ENCODE measurements at regions not wholly inside any gene's neighbourhood (a gene's known extent, or its start where the extent isn't known, plus 50 kb on each side); places are given as distances from the start of the nearest gene placed in this dataset.

DNA sequence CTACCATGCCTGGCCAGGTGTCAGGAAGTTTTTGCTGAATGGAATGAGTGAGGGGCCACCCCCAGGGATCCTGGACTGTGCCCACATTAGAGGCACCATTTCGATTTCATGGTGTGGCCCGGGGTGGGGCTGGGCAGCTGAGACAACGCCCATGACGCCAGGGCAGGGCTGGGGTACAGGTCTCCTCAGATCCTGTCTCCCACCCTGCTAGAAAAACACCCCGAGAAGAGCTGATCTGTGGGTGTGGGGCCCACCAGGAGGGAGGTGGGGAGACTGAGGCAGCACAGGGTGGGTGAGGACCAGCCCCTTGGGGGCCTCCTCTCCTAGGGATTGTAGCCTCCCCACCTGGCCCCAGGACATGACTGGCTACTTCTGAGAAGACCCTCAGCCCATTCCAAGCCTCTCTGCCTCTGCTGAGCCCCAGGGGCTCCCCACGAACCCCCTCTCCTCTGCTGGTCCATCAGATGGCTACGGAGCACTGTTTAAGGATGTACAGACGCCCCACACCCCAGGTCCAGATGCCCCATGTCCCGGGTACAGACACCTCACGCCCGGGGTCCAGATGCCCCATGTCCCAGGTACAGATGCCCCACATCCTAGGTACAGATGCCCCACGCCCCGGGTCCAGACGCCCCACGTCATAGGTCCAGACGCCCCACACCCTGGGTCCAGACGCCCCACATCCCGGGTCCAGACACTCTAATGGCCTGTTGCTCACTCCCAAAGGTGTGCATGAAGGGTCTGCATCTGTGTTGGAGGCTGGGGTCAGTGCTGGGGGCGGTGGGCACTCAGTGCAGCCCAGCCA is 99.4 kb downstream of the MICALL2 start:
- no peak for DNase-seq (ENCODE audit: low spot score)

- DNase-seq (ENCODE audit: low spot score), result no peak
Measured at GRCh38 chr7:1360521-1360971, 98.7 kb downstream of the MICALL2 start.

DNA sequence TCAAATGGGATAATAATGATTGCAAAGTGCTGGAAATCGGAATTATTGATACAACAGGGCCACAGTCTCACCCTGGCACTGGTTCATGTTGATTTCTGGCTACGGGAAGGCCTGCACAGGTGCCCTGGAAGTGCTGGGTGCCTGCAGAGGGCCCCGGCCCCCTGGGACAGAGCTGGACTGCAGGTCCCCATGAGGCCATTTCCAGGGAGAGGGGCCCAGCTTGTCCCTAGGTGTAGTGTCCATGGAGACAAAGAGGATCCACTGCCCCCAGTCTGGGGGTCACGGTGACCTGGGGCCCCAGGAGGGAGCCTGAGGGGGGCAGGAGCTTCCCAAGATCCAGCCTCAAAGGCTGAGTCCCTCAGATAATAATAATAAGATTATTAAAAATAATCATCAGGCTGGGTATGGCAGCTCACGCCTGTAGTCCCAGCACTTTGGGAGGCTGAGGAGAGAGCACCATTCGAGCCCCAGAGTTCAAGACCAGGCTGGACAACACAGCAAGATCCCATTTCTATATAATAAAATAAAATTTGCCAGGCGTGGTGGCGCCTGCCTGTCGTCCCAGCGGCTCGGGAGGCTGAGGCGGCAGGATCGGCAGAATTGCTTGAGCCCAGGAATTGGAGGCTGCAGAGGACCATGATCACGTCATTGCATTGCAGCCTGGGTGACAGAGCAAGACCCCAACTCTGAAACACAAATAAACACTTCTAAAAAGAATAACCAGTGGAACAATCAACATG is 98.1 kb downstream of the MICALL2 start:
- no peak for DNase-seq (ENCODE audit: low spot score)

- no peak for DNase-seq (ENCODE audit: low spot score)
Measured at GRCh38 chr7:1361756-1362125, 97.5 kb downstream of the MICALL2 start.

DNA sequence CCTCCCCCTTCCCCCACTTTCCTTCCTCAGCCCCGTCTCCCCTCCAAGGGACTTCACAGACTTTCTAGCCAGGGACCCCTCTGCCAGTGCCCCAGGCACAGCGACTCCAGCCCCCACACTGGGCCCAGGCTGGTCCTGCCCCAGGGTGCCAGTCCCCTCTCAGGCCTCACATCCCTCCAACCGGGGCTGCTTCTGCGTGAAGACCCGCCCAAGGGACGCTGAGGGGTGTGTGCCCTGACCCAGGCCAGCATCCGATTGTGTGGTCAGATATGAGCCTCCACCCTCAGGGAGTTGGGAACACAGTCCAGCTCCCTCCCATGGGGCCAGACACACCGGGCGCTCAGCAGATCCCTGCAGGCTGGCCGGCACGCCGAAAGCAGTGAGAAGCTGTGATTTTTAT is 97.0 kb downstream of the MICALL2 start:
- DNase-seq (ENCODE audit: low spot score), result no peak

DNA sequence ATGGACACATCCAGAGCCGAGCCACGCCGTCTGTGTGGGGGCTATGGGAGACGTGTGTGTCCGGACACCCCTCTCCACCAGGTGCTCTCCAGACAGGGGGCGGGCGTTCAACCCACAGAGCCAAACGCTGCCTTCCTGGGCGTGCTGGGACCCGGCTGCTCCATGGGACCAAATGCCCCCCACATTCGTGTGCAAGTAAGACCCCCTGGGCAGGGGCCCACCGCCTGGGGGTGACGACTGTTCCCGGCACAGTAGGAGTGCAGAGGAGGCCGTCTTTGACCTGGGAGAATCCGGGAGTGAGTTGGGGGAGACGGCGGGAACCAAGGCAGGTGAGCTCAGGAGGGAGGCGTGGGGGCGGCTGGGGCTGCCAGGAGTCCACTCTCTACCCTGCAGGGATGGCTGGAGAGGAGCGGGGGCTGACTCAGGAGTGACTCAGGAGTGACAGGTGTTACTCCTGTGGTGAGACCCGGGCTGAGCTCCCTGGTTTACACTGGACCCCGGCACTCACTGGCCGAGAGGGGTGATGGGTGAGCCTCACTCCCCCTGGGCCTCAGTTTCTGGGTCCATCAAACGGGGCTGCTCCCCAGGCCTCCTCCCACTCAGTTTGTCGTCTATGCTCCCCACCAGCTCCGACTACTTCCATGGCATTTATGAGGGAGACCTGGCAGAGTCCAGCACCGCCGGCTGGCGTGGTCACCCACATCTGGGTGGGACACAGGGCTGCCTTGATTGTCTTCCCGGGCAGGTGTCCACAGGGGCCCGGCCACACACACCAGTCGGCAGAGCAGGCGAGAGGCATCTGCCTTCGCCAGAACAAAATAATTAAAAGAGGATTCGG is 95.0 kb downstream of the MICALL2 start:
- no peak for DNase-seq (ENCODE audit: low spot score)

DNA sequence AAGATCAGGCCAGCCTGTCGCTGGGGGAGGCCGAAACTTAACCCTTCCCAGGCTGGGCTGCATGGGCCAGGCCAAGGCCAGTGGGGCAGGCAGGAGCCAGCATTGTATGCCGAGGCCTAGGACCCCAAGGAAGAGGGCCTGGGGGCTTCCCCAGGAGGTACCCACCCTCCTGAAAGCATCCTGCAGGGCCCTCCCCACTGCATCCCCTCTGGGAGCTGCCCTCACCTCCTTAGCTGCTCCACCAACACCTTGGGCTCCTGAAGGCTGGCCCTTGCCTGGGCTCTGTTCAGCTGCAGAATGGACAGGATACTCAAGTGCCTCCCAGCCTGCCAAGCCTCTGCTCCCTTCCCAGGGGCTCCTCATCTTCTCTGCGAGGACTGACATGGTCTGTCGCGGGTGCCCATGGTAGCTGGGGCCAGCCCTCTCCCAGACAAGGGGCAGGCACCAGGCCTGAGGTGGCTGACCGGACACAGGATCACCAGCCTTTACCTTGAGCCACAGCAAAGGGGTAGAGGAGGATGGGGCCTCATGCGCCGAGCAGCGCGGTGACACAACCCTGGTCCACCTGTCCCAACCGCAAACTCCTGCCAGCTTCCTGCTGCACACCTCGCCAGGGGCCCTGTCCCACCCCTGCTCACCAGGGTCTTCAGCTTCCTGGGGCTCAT is 94.2 kb downstream of the MICALL2 start:
- DNase-seq (ENCODE audit: low spot score), result no peak

DNA sequence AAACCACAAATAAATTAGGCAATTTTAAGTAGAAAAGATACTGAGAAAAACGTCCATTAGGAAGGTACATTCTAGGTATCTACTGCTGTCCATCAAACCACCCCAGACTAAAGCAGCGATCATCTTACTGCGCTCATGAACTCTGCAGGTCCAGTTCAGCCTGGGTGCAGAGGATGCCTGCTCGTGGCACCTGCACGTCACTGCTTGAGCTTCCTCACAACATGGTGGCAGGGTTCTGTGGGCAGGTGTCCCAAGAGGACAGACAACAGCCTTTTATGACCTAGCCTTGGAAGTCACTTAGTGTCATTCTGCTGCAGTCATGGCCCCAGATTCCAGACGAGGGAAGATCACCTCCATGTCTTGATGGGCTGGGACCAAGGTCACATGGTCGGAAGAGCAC is 93.4 kb downstream of the MICALL2 start:
- no peak for DNase-seq (ENCODE audit: low spot score)

- DNase-seq (ENCODE audit: low spot score), result no peak
Measured at GRCh38 chr7:1366801-1367405, 92.4 kb downstream of the MICALL2 start.

- no peak for DNase-seq (ENCODE audit: low spot score)
Measured at GRCh38 chr7:1367501-1368183, 91.6 kb downstream of the MICALL2 start.

- no peak for DNase-seq (ENCODE audit: low spot score)
Measured at GRCh38 chr7:1368184-1368681, 91.0 kb downstream of the MICALL2 start.

DNA sequence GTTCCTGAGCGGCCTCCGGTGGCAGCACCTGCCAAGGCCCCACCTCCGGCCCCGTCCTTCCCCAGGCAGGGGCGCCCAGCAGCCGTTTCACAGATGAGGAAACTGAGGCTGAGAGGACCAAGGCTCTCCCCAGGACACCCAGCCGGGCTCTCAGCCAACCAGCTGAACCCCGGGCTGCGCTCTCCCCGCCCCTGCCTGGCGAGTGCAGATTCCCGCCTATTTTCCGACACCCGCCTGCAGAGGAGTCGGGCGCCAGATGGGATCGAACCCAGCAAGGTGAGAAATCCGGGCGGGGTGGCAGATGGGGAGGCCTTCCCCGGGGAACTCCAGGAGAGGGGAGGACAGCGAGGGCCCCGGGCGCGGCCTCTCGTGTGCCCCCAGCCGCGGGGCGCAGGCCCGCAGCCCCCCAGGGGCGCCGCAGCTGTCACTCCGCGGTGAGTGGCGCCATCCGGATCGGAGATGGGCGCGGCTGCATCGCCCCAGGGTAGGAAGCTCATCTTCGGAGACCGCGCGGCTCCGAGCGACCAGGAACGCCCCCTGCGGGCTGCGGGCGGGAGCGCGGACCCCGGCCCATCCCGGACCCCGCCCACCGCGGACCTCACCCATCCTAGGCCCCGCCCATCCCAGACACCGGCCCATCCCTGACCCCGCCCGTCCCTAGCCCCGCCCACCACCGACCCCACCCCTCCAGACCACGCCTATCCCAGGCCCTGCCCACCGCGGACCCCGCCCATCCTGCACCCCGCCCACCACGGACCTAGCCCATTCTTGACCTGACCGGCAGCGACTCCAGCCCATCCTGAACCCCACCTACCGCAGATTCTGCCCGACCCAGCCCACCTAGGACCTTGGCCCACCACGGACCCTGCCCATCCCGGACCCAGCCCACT is 90.3 kb downstream of the MICALL2 start:
- DNase-seq (ENCODE audit: low spot score), result no peak

GRCh38 chr7:1369916-1370657 is 89.2 kb downstream of the MICALL2 start:
- no peak for DNase-seq (ENCODE audit: low spot score)

- no peak for DNase-seq (ENCODE audit: low spot score)
Measured at GRCh38 chr7:1370738-1371137, 88.5 kb downstream of the MICALL2 start.

DNA sequence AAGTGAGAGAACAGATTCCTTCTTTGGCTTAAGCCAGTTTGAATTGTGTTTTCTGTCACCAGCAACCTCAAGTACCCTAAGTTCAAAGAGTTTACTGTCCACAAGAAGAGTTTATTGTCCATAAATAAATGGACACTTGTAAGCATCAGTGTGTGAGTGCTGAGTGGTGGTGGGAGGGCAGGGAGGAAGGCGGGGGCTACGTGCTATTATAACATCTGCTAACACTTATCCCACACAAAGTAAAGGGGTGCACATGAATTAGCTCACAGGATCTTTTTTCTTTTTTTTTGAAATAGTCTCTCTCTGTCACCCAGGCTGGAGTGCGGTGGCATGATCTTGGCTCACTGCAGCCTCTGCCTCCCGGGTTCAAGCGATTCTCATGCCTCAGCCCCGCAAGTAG is 87.2 kb downstream of the MICALL2 start:
- DNase-seq (ENCODE audit: low spot score), result peak; percentile 9

GRCh38 chr7:1372671-1373379 is 86.4 kb downstream of the MICALL2 start:
- DNase-seq (ENCODE audit: low spot score), result no peak

DNA sequence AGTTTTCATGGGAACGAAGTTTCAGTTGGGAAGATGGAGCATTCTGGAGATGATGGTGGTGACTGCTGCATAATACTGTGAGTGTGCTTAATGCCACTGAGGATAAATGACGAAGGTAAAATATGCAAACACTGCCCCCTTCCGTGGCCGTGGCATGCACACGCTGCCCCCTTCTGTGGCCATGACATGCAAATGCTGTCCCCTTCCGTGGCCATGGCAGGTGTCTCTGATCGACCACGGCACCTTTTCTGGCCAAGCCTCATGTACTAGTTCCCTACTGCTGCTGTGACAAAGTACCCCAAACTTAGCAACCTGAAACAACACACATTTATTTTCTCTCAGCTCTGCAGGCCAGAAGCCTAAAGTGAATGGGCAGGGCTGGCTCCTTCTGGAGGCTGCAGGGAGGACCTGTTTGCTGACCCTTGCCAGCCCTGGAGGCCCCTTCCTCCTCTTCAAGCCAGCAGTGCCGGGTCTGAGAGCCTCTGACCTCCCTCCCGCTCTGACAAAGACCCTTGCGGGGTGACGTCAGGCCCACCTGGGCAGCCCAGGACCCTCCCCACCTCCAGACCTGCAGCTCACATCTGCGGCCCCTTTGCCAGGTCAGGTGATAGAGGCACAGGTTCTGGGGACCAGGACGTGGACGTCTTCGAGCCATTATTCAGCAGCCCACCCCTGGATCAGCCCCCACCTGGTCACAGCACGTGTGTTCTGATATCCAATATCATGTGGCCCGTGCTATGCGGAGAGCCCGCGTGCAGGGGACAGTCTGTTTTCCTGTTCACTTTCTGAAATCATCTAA is 82.0 kb downstream of the MICALL2 start:
- DNase-seq (ENCODE audit: low spot score), result no peak

Data from pons (tissue), 1 donor.